ENCODE measurements at regions not wholly inside any gene's neighbourhood (a gene's known extent, or its start where the extent isn't known, plus 50 kb on each side); places are given as distances from the start of the nearest gene placed in this dataset.
"Not testable (repeated sequence)": the region's sequence is repeated elsewhere in the genome, so short reads cannot be mapped to it uniquely, and the experiment has no call there.

DNA sequence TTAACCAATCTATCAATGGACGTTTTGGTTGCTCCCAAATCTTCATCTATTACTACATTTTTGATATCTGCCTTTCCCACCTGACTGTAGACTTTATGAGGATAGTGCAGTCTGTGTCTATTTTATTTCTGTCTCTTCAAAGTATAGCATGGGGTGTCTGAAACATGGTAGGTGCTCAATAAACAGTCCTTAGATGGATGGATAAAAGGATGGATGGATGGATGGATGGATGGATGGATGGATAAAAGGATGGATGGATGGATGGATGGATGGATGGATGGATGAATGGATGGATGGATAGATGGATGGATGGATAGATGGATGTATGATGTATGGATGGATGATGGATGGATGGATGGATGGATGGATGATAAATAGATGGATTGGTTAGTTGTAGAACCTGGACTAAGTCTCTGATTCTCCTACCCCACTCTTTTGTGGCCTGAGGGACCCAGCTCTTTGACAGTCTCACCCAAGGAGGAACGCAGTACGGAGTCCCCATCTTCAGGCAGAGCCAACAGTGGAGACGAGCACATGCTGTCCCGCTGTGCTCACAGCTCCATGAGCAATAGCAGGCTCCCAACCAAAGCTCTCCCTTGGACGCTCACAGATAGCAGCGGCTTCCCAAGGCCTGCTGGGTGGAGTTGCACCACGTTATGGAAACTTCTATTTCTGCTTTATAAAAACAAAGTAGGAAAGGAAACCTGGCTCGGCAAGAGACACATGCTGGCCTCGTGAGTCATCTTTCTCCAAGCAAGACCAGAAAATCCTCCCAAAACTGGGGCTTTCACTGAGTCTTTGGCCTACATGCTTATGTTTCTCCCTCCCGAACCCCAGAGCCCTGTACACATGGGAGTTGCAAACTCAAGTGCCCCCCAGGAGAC lies 448.0 kb downstream of the MIAT start:
- DNase-seq, result no peak

- no peak for DNase-seq
Measured at GRCh38 chr22:27106985-27107384, 449.6 kb downstream of the MIAT start.

- no peak for DNase-seq
Measured at GRCh38 chr22:27107386-27107785, 450.0 kb downstream of the MIAT start.

DNA sequence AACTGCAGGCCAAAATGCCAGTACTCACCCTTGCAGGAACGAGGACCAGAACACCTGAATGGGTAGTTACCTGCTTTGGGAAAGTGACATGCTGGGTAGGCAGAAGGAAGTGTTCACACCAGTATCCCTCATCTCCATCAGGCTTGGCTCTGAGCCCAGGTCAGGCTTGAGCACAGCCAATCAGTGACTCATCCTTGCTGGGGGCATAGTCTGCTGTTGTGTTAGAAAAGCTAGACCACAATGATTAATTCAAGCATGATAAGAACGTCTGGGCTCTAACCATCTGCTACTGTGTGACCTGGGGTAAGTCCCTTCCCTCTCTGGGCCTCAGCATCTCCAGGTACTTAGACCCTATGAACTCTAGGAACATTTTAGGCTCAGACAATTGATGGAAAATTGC lies 450.4 kb downstream of the MIAT start:
- DNase-seq, result no peak

DNA sequence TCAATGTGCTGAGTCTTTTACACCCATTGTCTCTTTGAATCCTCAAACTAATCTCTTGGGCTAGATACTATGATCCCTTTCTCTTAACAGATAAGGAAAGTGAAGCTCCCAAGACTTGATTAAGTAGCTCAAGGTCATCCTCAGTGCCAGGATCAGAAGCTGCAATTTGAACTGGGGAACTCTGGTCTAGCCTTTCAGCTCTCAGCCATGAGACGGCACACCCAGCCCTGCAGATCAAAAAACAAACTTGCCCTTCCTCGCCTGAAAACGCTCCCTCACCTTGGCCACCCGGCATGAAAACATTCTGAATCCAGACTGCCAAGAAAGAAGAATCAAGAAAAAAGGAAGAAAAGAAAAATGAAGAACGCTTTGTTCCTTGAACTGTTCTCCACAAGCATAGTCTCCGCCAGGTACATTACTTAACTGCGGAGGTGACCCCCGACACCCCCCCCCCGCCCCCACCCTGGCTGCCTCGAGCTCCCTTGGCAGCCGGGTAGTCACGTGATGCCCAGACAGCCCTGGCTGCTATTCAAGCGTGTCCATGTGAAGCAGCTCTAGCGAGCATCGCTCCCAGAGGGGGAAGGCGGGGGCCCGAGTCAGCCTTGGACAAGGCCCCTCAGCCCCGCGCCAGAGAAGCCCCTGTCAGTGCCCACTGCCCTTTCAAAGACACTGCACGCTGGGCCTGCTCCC lies 451.2 kb downstream of the MIAT start:
- no peak for DNase-seq

DNA sequence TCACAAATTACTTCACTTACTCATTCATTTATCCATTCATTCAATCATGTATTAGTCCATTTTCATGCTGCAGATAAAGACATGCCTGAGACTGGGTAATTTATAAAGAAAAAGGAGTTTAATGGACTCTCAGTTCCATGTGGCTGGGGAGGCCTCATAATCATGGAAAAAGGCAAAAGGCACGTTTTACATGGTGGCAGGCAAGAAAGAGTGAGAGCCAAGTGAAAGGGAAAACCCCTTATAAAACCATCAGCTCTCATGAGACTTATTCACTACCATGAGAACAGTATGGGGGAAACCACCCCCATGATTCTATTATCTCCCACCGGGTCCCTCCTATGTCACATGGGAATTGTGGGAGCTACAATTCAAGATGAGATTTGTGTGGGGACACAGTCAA lies 452.0 kb downstream of the MIAT start:
- DNase-seq, result not testable (repeated sequence)

- DNase-seq, result no peak
Measured at GRCh38 chr22:27110665-27111451, 453.5 kb downstream of the MIAT start.

DNA sequence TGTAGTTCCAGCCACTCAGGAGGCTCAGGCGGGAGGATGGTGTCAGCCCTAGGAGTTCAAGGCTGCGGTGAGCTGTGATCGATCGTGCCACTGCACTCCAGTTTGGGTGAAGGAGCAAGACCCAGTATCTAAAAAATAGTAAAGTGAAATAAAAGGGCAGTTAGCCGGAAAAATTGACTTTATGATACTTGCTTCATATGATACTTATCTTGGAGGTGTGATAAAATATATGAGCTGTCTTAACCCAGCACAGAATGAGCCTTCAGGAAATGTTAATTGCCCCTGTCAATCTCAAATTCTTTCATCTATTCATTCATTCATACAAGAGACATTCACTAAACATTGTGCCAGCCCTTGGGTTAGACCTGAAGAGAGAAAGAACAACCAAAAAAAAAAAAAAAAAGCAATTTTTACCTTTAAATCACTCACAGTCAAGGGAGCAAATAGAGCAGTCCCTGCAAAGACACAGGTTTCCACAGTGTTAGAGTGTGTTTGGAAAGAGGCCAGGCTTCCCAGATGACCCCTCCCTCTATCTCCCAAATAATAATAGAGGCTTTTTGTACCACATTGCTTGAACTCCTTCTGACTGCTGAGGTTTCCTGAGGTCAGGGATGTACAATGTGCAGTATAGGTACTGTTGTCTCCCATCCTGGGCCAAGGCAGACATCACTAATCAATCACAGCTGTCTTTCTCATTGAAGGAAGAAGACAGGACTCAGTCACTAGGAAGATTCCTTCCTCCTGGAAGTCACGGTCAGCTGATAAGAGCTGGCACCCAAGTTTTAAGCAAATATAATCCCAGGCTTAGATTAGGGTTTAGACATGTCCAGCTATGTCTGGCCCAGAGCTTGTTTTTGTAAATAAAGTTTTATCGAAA lies 454.6 kb downstream of the MIAT start:
- DNase-seq, result no peak

- no peak for DNase-seq
Measured at GRCh38 chr22:27113211-27113635, 455.8 kb downstream of the MIAT start.

DNA sequence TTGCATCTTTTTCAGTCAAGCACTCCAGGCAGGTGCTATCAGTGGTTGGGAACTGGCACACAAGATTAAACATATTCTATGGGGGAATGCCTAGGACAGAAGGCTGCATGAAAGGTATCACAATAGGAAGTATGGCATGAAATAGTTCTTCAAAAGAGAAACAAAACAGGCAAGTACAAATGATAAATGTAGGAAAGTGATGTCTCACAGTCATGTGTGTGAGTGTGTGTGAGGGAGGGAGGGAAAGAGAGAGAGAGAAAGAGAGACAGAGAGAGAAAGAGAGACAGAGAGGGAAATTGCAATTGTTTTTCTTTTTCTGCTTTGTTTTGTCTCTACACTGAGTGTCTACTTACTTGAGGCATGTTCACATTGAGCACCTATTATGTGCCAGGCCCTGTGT lies 456.3 kb downstream of the MIAT start:
- DNase-seq, result no peak

DNA sequence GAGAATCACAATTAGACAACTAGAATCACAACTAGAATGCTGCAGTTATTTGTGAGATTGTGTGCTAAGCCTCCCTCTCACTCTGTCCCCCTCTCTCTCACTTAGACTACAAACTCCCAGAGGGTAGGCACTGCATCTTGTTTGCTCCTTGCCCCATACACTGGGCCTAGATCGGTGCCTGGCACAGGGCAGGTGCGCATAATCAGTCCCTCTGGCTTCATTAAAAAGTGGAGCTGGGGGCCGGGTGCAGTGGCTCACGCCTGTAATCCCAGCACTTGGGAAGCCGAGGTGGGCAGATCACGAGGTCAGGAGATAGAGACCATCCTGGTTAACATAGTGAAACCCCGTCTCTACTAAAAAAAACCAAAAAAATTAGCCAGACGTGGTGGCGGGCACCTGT lies 456.8 kb downstream of the MIAT start:
- no peak for DNase-seq

GRCh38 chr22:27115410-27115809 lies 458.0 kb downstream of the MIAT start:
- DNase-seq, result no peak

DNA sequence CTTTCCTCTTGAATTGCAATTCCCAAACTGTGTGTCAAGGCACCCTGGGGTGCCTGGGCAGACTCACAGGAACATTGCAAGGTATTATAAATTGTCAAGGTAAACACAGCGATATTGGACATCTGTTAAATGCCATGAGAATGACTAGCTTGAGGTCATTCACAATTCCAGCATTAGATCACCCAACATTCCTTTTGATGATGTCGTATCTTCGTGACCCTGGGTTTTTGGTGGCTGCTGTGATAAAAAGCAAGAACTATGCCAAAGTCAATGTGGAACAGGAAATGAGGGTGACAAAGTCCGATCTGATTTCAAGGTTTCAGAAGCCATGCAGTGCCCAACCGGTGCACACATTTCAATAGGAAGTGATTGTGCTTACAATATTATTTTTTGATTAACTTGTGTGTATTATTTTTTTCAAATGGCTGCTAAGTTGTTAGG lies 458.4 kb downstream of the MIAT start:
- no peak for DNase-seq

- DNase-seq, result no peak
Measured at GRCh38 chr22:27116312-27117086, 459.1 kb downstream of the MIAT start.

GRCh38 chr22:27120036-27120435 lies 462.6 kb downstream of the MIAT start:
- no peak for DNase-seq

- DNase-seq, result peak; percentile 40
Measured at GRCh38 chr22:27122574-27122973, 465.2 kb downstream of the MIAT start.

DNA sequence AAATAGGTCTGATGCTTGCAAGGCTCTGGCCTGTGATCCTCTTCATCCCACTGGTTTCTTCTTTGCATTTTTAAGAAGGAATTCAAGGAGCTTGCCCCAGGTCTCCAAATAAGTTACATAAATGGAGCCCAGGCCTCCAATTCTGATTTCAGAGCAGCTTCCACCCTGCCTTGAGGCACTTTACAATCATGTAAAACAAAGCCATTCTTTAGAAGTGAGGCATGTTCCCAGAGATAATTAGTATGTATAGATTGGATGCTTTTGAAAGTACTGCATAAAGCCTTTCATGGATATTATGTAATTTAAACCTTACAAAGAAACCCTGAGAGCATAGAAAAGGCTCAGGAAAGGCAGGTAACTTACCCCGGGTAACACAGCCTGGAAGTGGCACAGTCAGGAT lies 466.5 kb downstream of the MIAT start:
- DNase-seq, result no peak

DNA sequence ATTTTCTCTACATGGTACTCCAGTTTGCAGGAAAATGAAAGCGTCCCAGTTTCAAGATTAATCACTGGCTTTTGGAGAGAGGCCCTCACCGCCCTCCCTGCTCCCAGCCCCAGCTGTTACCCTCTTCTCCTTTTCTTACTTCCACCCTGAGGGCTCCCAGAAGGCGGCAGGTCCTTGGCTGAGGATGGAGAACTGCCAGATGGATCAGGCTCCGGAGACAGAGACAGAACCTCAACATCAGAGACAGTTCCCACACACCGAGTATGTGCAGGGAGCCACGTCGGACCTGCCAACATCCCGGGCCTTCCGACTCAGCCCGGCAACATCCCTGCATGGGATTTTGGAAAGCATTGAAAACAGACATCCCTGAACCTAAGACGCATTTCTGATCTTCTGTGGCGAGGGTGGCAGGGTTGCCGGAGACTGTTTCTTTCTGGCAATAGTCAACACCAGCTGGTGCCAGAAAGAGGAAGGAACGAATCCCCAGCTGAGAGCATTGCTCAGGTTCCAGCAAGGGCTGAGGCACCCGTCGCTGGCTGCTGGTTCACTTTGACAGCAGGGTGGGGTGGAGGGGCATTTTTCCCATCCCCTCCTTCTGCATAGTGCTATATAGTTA lies 467.1 kb downstream of the MIAT start:
- no peak for DNase-seq

- no peak for DNase-seq
Measured at GRCh38 chr22:27125539-27125938, 468.2 kb downstream of the MIAT start.

GRCh38 chr22:27127911-27128310 lies 470.5 kb downstream of the MIAT start:
- DNase-seq, result no peak

DNA sequence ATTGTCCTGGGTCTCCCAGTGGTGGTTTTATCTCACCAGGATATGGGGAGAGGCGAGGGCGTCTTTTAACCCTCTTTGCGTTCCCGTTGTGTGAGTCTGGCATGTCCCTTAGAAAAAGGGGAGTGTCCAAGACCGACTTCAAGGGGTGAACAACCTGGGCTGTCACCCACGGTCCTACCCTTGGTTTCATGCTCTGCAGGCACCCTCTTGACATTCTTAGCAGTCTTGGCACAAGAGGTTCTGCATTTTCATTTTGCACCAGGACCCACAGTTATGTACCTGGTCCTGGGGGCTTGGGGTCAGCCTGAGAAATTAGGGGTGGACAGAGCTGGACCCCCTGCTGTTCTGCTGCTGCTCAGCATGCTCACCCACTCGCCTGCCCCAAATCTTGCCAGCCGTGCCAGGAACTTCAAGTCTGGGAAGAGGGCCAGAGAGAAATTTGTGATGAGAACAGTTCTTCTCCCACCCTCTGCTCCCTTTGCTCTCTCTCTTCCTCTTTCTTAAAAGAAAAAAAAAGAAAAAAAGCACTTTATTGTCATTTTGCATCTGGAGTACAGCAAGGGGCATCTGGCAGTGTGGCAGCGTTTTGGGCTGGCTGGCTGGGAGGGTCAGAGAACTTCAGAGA lies 471.2 kb downstream of the MIAT start:
- DNase-seq, result no peak

Measured in NCI-H748 treated with DMSO at 0.1 percent for 48 hours (cell line).